T-helper 2 cell (primary cell): ENCODE measurements at regions not wholly inside any gene's neighbourhood (a gene's known extent, or its start where the extent isn't known, plus 50 kb on each side); places are given as distances from the start of the nearest gene placed in this dataset.

Source experiments
- DNase-seq, 5 experiments: peaks; one replicate each; pipeline versions ENCODE4 v3.0.0 to v3.0.0-alpha.2; 2012 to 2022

- DNase-seq = no peak
Observed at GRCh38 chr4:180789929-180790328, 1453.3 kb upstream of the TENM3 start.

- no peak for DNase-seq
Observed at GRCh38 chr4:180790471-180790870, 1452.7 kb upstream of the TENM3 start.

- no peak for DNase-seq
Observed at GRCh38 chr4:180792541-180792940, 1450.7 kb upstream of the TENM3 start.

GRCh38 chr4:180794333-180794732, 1448.9 kb upstream of the TENM3 start:
- no peak for DNase-seq

GRCh38 chr4:180798036-180798577, 1445.1 kb upstream of the TENM3 start:
- DNase-seq = no peak

GRCh38 chr4:180799798-180800197, 1443.4 kb upstream of the TENM3 start:
- DNase-seq = peak in 1 of 5 experiments; percentile 13

GRCh38 chr4:180805101-180805500, 1438.1 kb upstream of the TENM3 start:
- no peak for DNase-seq

GRCh38 chr4:180808862-180809261, 1434.3 kb upstream of the TENM3 start:
- DNase-seq = no peak

GRCh38 chr4:180809439-180809838, 1433.8 kb upstream of the TENM3 start:
- DNase-seq = peak in 1 of 5 experiments; percentile 76

- DNase-seq = no peak
Observed at GRCh38 chr4:180810581-180810980, 1432.6 kb upstream of the TENM3 start.

GRCh38 chr4:180811556-180811955, 1431.6 kb upstream of the TENM3 start:
- no peak for DNase-seq

- DNase-seq = no peak
Observed at GRCh38 chr4:180812783-180813182, 1430.4 kb upstream of the TENM3 start.

- DNase-seq = peak in 1 of 5 experiments; percentile 50
Observed at GRCh38 chr4:180814875-180815417, 1428.3 kb upstream of the TENM3 start.

GRCh38 chr4:180817529-180817928, 1425.7 kb upstream of the TENM3 start:
- no peak for DNase-seq

- no peak for DNase-seq
Observed at GRCh38 chr4:180823108-180823507, 1420.1 kb upstream of the TENM3 start.

- DNase-seq = no peak
Observed at GRCh38 chr4:180827232-180828009, 1415.8 kb upstream of the TENM3 start.

- peak in 1 of 5 experiments; percentile 9 for DNase-seq
Observed at GRCh38 chr4:180828455-180829018, 1414.7 kb upstream of the TENM3 start.

GRCh38 chr4:180832073-180832472, 1411.1 kb upstream of the TENM3 start:
- no peak for DNase-seq

GRCh38 chr4:180840142-180840541, 1403.1 kb upstream of the TENM3 start:
- DNase-seq = no peak

GRCh38 chr4:180850318-180850940, 1392.8 kb upstream of the TENM3 start:
- DNase-seq = no peak

GRCh38 chr4:180852738-180853137, 1390.5 kb upstream of the TENM3 start:
- DNase-seq = no peak

GRCh38 chr4:180855184-180855583, 1388.0 kb upstream of the TENM3 start:
- no peak for DNase-seq

- no peak for DNase-seq
Observed at GRCh38 chr4:180860089-180860720, 1383.0 kb upstream of the TENM3 start.
